ENCODE measurements at regions not wholly inside any gene's neighbourhood (a gene's known extent, or its start where the extent isn't known, plus 50 kb on each side); places are given as distances from the start of the nearest gene placed in this dataset.

GRCh38 chr2:221060376-221060775 lies 511.7 kb downstream of the EPHA4 start:
- H3K9ac ChIP-seq (ENCODE audit: low read length in 5 of 5), result no peak overlapping the region
- H3K36me3 ChIP-seq (ENCODE audit: control insufficient read depth in 5 of 5, insufficient read depth in 5 of 5, low read length in 5 of 5), result no peaks in the 10 kb centered on the region
- no peaks in the 10 kb centered on the region for H3K9me3 ChIP-seq (ENCODE audit: control insufficient read depth in 5 of 5, low read length in 5 of 5)
- no peak overlapping the region for H3K4me3 ChIP-seq (ENCODE audit: low read depth in 1 of 5, low read length in 5 of 5)
- H3K4me1 ChIP-seq (ENCODE audit: control insufficient read depth in 5 of 5, insufficient read depth in 5 of 5, low read length in 5 of 5), result no peaks in the 10 kb centered on the region
- peaks cover 0 to 2% (median 0%) of the 10 kb centered on the region in 5 donors for H3K27me3 ChIP-seq (ENCODE audit: control insufficient read depth in 5 of 5, insufficient read depth in 4 of 5, low read length in 5 of 5)
- no peak overlapping the region for H3K27ac ChIP-seq (ENCODE audit: low read depth, low read length)

GRCh38 chr2:221063568-221063967 lies 508.5 kb downstream of the EPHA4 start:
- no peaks in the 10 kb centered on the region for H3K4me1 ChIP-seq (ENCODE audit: control insufficient read depth in 5 of 5, insufficient read depth in 5 of 5, low read length in 5 of 5)

DNA sequence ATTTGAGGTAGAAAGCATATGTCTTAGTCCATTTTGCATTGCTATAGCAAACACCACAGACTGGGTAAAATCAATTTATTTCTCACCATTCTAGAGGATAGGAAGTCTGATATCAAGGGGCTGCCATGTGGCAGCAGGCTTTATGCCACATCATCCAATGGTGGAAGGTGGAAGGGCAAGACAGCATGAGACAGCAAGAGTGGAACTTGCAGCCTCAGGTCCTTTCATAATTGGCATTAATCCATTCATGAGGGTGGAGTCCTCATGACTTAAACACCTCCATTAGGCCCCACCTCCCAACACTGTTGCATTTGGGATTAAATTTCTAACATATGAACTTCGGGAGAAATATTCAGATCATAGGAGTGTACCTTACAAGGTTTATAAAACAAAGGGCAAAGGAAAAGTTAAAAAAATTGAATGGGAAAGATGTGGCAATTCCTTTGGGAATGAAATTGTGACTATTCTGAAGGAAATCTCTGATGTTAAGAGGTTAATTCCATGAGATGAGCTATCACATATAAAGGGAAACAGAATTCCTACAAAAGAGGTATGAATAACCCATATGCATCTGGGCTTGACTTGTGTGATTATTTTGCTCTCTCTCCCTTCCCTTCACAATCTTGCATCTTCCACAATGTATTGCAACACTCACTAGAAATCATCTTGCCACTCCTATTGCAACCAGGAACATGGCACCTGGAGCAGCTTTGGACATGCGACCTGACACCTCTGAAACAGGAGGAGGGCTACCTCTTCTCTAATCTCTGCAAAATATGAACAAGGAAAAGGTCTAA lies 507.8 kb downstream of the EPHA4 start:
- peaks cover 0 to 2% (median 0%) of the 10 kb centered on the region in 5 donors for H3K27me3 ChIP-seq (ENCODE audit: control insufficient read depth in 5 of 5, insufficient read depth in 4 of 5, low read length in 5 of 5)
- no peaks in the 10 kb centered on the region for H3K9me3 ChIP-seq (ENCODE audit: control insufficient read depth in 5 of 5, low read length in 5 of 5)
- H3K36me3 ChIP-seq (ENCODE audit: control insufficient read depth in 5 of 5, insufficient read depth in 5 of 5, low read length in 5 of 5), result no peaks in the 10 kb centered on the region
- no peak overlapping the region for H3K4me3 ChIP-seq (ENCODE audit: low read depth in 1 of 5, low read length in 5 of 5)
- no peak overlapping the region for H3K27ac ChIP-seq (ENCODE audit: low read depth, low read length)
- H3K9ac ChIP-seq (ENCODE audit: low read length in 5 of 5), result no peak overlapping the region
- H3K4me1 ChIP-seq (ENCODE audit: control insufficient read depth in 5 of 5, insufficient read depth in 5 of 5, low read length in 5 of 5), result no peaks in the 10 kb centered on the region

More at GRCh38 chr2:221063568-221063967, 508.5 kb downstream of the EPHA4 start:
- Histone ChIP-seq H3K36me3 (ENCODE audit: control insufficient read depth in 5 of 5, insufficient read depth in 5 of 5, low read length in 5 of 5) (no peaks in the 10 kb centered on the region), H3K27ac (ENCODE audit: low read depth, low read length) (no peak overlapping the region), H3K4me3 (ENCODE audit: low read depth in 1 of 5, low read length in 5 of 5) (no peak overlapping the region), H3K9me3 (ENCODE audit: control insufficient read depth in 5 of 5, low read length in 5 of 5) (no peaks in the 10 kb centered on the region), H3K27me3 (ENCODE audit: control insufficient read depth in 5 of 5, insufficient read depth in 4 of 5, low read length in 5 of 5) (peaks cover 0 to 2% (median 0%) of the 10 kb centered on the region in 5 donors), H3K9ac (ENCODE audit: low read length in 5 of 5) (no peak overlapping the region)

DNA sequence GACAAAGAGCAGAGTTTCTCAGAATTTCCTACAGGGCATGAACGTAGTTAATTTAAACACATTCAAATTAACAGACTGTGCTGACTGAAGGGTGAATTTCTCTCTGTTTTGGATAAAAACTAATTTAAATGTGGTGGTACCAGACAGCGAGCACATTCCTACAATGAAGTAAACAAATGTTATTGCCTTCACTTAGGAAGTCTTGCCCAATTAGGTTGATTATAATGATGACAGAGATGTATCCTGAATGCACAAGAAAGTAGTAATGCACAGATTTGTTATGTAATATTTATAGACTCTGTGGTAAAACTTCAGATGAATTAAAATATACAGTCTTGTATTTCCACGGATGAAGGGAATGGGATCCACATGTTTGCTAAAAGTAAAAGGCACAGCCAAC lies 507.2 kb downstream of the EPHA4 start:
- H3K36me3 ChIP-seq (ENCODE audit: control insufficient read depth in 5 of 5, insufficient read depth in 5 of 5, low read length in 5 of 5), result no peaks in the 10 kb centered on the region

GRCh38 chr2:221068123-221068522 lies 504.0 kb downstream of the EPHA4 start:
- H3K4me1 ChIP-seq (ENCODE audit: control insufficient read depth in 5 of 5, insufficient read depth in 5 of 5, low read length in 5 of 5), result no peaks in the 10 kb centered on the region
- H3K36me3 ChIP-seq (ENCODE audit: control insufficient read depth in 5 of 5, insufficient read depth in 5 of 5, low read length in 5 of 5), result no peaks in the 10 kb centered on the region
- no peak overlapping the region for H3K4me3 ChIP-seq (ENCODE audit: low read depth in 1 of 5, low read length in 5 of 5)
- no peak overlapping the region for H3K9ac ChIP-seq (ENCODE audit: low read length in 5 of 5)
- peaks cover 0 to 5% (median 0%) of the 10 kb centered on the region in 5 donors for H3K9me3 ChIP-seq (ENCODE audit: control insufficient read depth in 5 of 5, low read length in 5 of 5)
- H3K27me3 ChIP-seq (ENCODE audit: control insufficient read depth in 5 of 5, insufficient read depth in 4 of 5, low read length in 5 of 5), result no peaks in the 10 kb centered on the region
- no peak overlapping the region for H3K27ac ChIP-seq (ENCODE audit: low read depth, low read length)

More for the DNA sequence above, 507.2 kb downstream of the EPHA4 start:
- Histone ChIP-seq H3K27ac (ENCODE audit: low read depth, low read length) (no peak overlapping the region), H3K27me3 (ENCODE audit: control insufficient read depth in 5 of 5, insufficient read depth in 4 of 5, low read length in 5 of 5) (peaks cover 0 to 2% (median 0%) of the 10 kb centered on the region in 5 donors), H3K9ac (ENCODE audit: low read length in 5 of 5) (no peak overlapping the region), H3K9me3 (ENCODE audit: control insufficient read depth in 5 of 5, low read length in 5 of 5) (no peaks in the 10 kb centered on the region), H3K4me3 (ENCODE audit: low read depth in 1 of 5, low read length in 5 of 5) (no peak overlapping the region), H3K4me1 (ENCODE audit: control insufficient read depth in 5 of 5, insufficient read depth in 5 of 5, low read length in 5 of 5) (no peaks in the 10 kb centered on the region)

DNA sequence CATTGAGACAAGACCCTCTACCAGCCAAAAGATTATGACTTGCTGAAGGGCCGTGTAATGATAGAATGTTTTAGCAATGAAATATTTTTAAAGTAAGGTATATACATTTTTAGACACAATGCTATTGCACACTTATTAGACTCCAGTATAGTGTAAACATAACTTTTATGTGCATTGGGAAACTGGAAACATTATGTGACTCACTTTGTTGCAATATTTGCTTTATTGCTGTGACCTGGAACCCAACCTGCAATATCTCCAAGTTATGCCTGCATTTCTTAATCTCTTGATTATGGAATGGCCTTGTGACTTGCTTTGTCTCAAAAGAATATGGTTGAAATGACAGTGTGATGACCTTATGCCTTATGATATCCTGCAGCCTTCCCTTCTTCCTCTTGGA lies 502.0 kb downstream of the EPHA4 start:
- H3K9ac ChIP-seq (ENCODE audit: low read length in 5 of 5), result no peak overlapping the region
- no peak overlapping the region for H3K27ac ChIP-seq (ENCODE audit: low read depth, low read length)
- no peak overlapping the region for H3K4me3 ChIP-seq (ENCODE audit: low read depth in 1 of 5, low read length in 5 of 5)
- H3K4me1 ChIP-seq (ENCODE audit: control insufficient read depth in 5 of 5, insufficient read depth in 5 of 5, low read length in 5 of 5), result no peaks in the 10 kb centered on the region
- H3K9me3 ChIP-seq (ENCODE audit: control insufficient read depth in 5 of 5, low read length in 5 of 5), result peaks cover 0 to 5% (median 0%) of the 10 kb centered on the region in 5 donors
- H3K27me3 ChIP-seq (ENCODE audit: control insufficient read depth in 5 of 5, insufficient read depth in 4 of 5, low read length in 5 of 5), result no peaks in the 10 kb centered on the region
- no peaks in the 10 kb centered on the region for H3K36me3 ChIP-seq (ENCODE audit: control insufficient read depth in 5 of 5, insufficient read depth in 5 of 5, low read length in 5 of 5)

DNA sequence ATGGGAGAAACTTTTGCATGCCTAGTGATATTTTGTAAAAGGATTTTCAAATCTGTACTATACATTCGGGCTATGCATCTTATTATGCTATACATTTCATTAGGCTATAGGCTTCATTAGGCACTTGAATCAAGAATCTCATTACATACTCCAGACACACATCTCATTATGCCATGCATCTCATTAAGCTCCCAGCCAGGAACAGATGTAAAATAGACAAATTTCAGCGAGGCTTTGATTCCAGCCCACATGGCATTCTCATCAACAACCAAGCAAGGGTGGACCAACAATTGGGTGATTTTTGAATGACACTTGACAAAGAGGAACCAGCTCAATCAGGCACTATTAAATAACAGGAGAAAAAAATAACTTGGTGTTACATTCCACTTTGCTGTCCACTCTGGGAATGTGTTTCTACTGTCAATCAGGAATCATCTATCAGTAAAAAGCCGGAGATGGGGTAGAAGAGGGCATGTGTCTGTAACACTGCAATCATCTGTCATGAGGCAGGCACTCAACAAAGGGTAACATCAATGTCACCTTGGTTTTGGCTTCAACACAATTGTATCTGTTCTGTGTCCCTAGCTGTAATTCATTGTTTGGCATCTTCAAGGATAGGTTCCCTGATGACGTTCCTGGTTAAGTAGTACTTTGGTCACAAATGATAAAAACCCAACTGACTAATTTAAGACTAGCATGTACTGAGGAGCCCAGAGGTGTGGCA lies 498.6 kb downstream of the EPHA4 start:
- H3K4me3 ChIP-seq (ENCODE audit: low read depth in 1 of 5, low read length in 5 of 5), result no peak overlapping the region
- H3K9ac ChIP-seq (ENCODE audit: low read length in 5 of 5), result no peak overlapping the region
- no peaks in the 10 kb centered on the region for H3K27me3 ChIP-seq (ENCODE audit: control insufficient read depth in 5 of 5, insufficient read depth in 4 of 5, low read length in 5 of 5)
- peaks cover 0 to 5% (median 0%) of the 10 kb centered on the region in 5 donors for H3K9me3 ChIP-seq (ENCODE audit: control insufficient read depth in 5 of 5, low read length in 5 of 5)
- H3K27ac ChIP-seq (ENCODE audit: low read depth, low read length), result no peak overlapping the region
- no peaks in the 10 kb centered on the region for H3K4me1 ChIP-seq (ENCODE audit: control insufficient read depth in 5 of 5, insufficient read depth in 5 of 5, low read length in 5 of 5)
- no peaks in the 10 kb centered on the region for H3K36me3 ChIP-seq (ENCODE audit: control insufficient read depth in 5 of 5, insufficient read depth in 5 of 5, low read length in 5 of 5)

DNA sequence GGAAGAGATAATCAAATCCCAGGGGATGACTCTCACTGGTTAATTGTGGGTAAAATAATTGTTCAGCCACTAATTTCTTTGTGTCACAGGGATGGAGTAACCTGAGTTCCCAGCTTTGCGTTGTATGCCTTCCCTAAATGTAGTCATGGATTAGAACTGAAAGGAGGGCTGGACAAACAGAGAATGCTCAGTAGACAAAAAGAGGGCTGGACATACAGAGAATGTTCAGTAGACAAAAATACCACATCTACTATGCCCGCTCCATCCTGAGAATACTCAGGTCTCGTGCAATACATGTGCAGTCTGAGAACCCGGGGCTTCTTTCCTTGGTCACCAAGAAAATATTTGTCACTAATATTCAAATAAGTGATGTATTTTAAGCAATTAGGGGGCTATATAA lies 497.9 kb downstream of the EPHA4 start:
- peaks cover 0 to 8% (median 0%) of the 10 kb centered on the region in 5 donors for H3K9me3 ChIP-seq (ENCODE audit: control insufficient read depth in 5 of 5, low read length in 5 of 5)
- no peaks in the 10 kb centered on the region for H3K36me3 ChIP-seq (ENCODE audit: control insufficient read depth in 5 of 5, insufficient read depth in 5 of 5, low read length in 5 of 5)
- no peak overlapping the region for H3K4me3 ChIP-seq (ENCODE audit: low read depth in 1 of 5, low read length in 5 of 5)
- no peak overlapping the region for H3K27ac ChIP-seq (ENCODE audit: low read depth, low read length)
- H3K9ac ChIP-seq (ENCODE audit: low read length in 5 of 5), result no peak overlapping the region
- H3K27me3 ChIP-seq (ENCODE audit: control insufficient read depth in 5 of 5, insufficient read depth in 4 of 5, low read length in 5 of 5), result no peaks in the 10 kb centered on the region
- no peaks in the 10 kb centered on the region for H3K4me1 ChIP-seq (ENCODE audit: control insufficient read depth in 5 of 5, insufficient read depth in 5 of 5, low read length in 5 of 5)

GRCh38 chr2:221075203-221075602 lies 496.9 kb downstream of the EPHA4 start:
- Histone ChIP-seq H3K9me3 (ENCODE audit: control insufficient read depth in 5 of 5, low read length in 5 of 5) (peaks cover 0 to 8% (median 0%) of the 10 kb centered on the region in 5 donors), H3K9ac (ENCODE audit: low read length in 5 of 5) (no peak overlapping the region), H3K27ac (ENCODE audit: low read depth, low read length) (no peak overlapping the region), H3K27me3 (ENCODE audit: control insufficient read depth in 5 of 5, insufficient read depth in 4 of 5, low read length in 5 of 5) (no peaks in the 10 kb centered on the region), H3K36me3 (ENCODE audit: control insufficient read depth in 5 of 5, insufficient read depth in 5 of 5, low read length in 5 of 5) (no peaks in the 10 kb centered on the region), H3K4me3 (ENCODE audit: low read depth in 1 of 5, low read length in 5 of 5) (no peak overlapping the region), H3K4me1 (ENCODE audit: control insufficient read depth in 5 of 5, insufficient read depth in 5 of 5, low read length in 5 of 5) (no peaks in the 10 kb centered on the region)

- no peak overlapping the region for H3K9ac ChIP-seq (ENCODE audit: low read length in 5 of 5)
- no peaks in the 10 kb centered on the region for H3K4me1 ChIP-seq (ENCODE audit: control insufficient read depth in 5 of 5, insufficient read depth in 5 of 5, low read length in 5 of 5)
- H3K27ac ChIP-seq (ENCODE audit: low read depth, low read length), result no peak overlapping the region
These were observed 494.9 kb downstream of the EPHA4 start for GRCh38 chr2:221077251-221077650.

More at GRCh38 chr2:221077251-221077650, 494.9 kb downstream of the EPHA4 start:
- no peak overlapping the region for H3K4me3 ChIP-seq (ENCODE audit: low read depth in 1 of 5, low read length in 5 of 5)
- H3K36me3 ChIP-seq (ENCODE audit: control insufficient read depth in 5 of 5, insufficient read depth in 5 of 5, low read length in 5 of 5), result no peaks in the 10 kb centered on the region
- H3K27me3 ChIP-seq (ENCODE audit: control insufficient read depth in 5 of 5, insufficient read depth in 4 of 5, low read length in 5 of 5), result no peaks in the 10 kb centered on the region
- peaks cover 0 to 4% (median 0%) of the 10 kb centered on the region in 5 donors for H3K9me3 ChIP-seq (ENCODE audit: control insufficient read depth in 5 of 5, low read length in 5 of 5)

All from subcutaneous abdominal adipose tissue (tissue), 5 donors.